ENCODE measurements at regions not wholly inside any gene's neighbourhood (a gene's known extent, or its start where the extent isn't known, plus 50 kb on each side); places are given as distances from the start of the nearest gene placed in this dataset.

- no peak for FAIRE-seq
- DNase-seq (ENCODE audit: insufficient read length, low spot score) = no peak
- no peak for TF ChIP-seq CTCF (IDR thresholded peaks at IDR 0.05; ENCODE audit: insufficient read depth, missing control alignments)
These were observed 342.9 kb upstream of the RPS23 start for GRCh38 chr5:82620957-82621600.

GRCh38 chr5:82619097-82619496 is 340.9 kb upstream of the RPS23 start:
- FAIRE-seq (no peak), DNase-seq (ENCODE audit: insufficient read length, low spot score) (no peak)
- no peak for TF ChIP-seq CTCF (IDR thresholded peaks at IDR 0.05; ENCODE audit: insufficient read depth, missing control alignments)

- FAIRE-seq (no peak), DNase-seq (ENCODE audit: insufficient read length, low spot score) (no peak)
- TF ChIP-seq CTCF (IDR thresholded peaks at IDR 0.05; ENCODE audit: insufficient read depth, missing control alignments) = no peak
These were observed 336.6 kb upstream of the RPS23 start for GRCh38 chr5:82614706-82615105.

- no peak for DNase-seq (ENCODE audit: insufficient read length, low spot score)
- no peak for FAIRE-seq
- TF ChIP-seq CTCF (IDR thresholded peaks at IDR 0.05; ENCODE audit: insufficient read depth, missing control alignments) = no peak
These were observed 335.7 kb upstream of the RPS23 start for GRCh38 chr5:82613891-82614290.

GRCh38 chr5:82610686-82611085 is 332.5 kb upstream of the RPS23 start:
- FAIRE-seq (no peak), DNase-seq (ENCODE audit: insufficient read length, low spot score) (no peak)
- no peak for TF ChIP-seq CTCF (IDR thresholded peaks at IDR 0.05; ENCODE audit: insufficient read depth, missing control alignments)

- DNase-seq (ENCODE audit: insufficient read length, low spot score) (no peak), FAIRE-seq (no peak)
- TF ChIP-seq CTCF (IDR thresholded peaks at IDR 0.05; ENCODE audit: insufficient read depth, missing control alignments) = no peak
These were observed 327.4 kb upstream of the RPS23 start for GRCh38 chr5:82605441-82605973.
